DND-41 (cell line): ENCODE measurements at regions not wholly inside any gene's neighbourhood (a gene's known extent, or its start where the extent isn't known, plus 50 kb on each side); places are given as distances from the start of the nearest gene placed in this dataset.

Source experiments
- ATAC-seq: fragments of 200-7000 bp; cut with Tn5 transposase; 3 replicates; pipeline ENCODE4 v1.9.1; 2021; ENCODE audit warnings: low read depth; ENCODE audit not compliant: insufficient read depth
- DNase-seq: peaks from one replicate; pipeline ENCODE4 v3.0.0-alpha.2; 2020
- H2AFZ ChIP-seq: 2 replicates; pipeline ENCODE4 v1.6.0; 2012; ENCODE audit warnings: low read depth, low read length
- H3K27ac ChIP-seq: 2 replicates; pipeline ENCODE4 v1.5.1; 2012; ENCODE audit warnings: low read length, inconsistent platforms
- H3K27me3 ChIP-seq: fragments of 200-600 bp; sonication (generic); 2 replicates; pipeline ENCODE4 v1.6.0; 2012; ENCODE audit warnings: low read length, mild to moderate bottlenecking, inconsistent platforms; ENCODE audit not compliant: insufficient read depth, poor library complexity
- H3K36me3 ChIP-seq: 2 replicates; pipeline ENCODE4 v1.5.1; 2012; ENCODE audit warnings: low read length, inconsistent platforms; ENCODE audit not compliant: insufficient read depth
- H3K4me1 ChIP-seq: 2 replicates; pipeline ENCODE4 v1.5.1; 2012; ENCODE audit warnings: mild to moderate bottlenecking, low read length; ENCODE audit not compliant: insufficient read depth
- H3K4me2 ChIP-seq: 2 replicates; pipeline ENCODE4 v1.6.0; 2012; ENCODE audit warnings: mild to moderate bottlenecking, moderate library complexity, low read length, inconsistent platforms; ENCODE audit not compliant: insufficient read depth
- H3K4me3 ChIP-seq, 2 experiments: fragments of 200-600 bp in 1 of 2; shearing (Covaris generic) in 1 of 2; 2 replicates each; pipeline ENCODE4 v1.5.1; 2012 to 2016; ENCODE audit warnings: inconsistent platforms in 2 of 2, low read length in 2 of 2, mild to moderate bottlenecking in 2 of 2, low read depth in 1 of 2, moderate library complexity in 1 of 2
- H3K79me2 ChIP-seq: 2 replicates; pipeline ENCODE4 v1.6.0; 2012; ENCODE audit warnings: low read length, inconsistent platforms; ENCODE audit not compliant: insufficient read depth
- H3K9ac ChIP-seq: 2 replicates; pipeline ENCODE4 v1.6.0; 2012; ENCODE audit warnings: low read depth, mild to moderate bottlenecking, inconsistent platforms, low read length, moderate library complexity
- H3K9me3 ChIP-seq: 2 replicates; pipeline ENCODE4 v1.5.1; 2012; ENCODE audit warnings: low read length, moderate library complexity, mild to moderate bottlenecking, inconsistent platforms; ENCODE audit not compliant: insufficient read depth, severe bottlenecking
- H4K20me1 ChIP-seq: 2 replicates; pipeline ENCODE4 v1.6.0; 2012; ENCODE audit warnings: low read length; ENCODE audit not compliant: insufficient read depth
- CTCF ChIP-seq: IDR thresholded peaks from 2 replicates; pipeline ENCODE4 v1.5.1; 2012; ENCODE audit warnings: borderline replicate concordance, low read length, moderate library complexity, mild to moderate bottlenecking; ENCODE audit not compliant: poor library complexity, severe bottlenecking; ENCODE audit errors: extremely low read depth
- EZH2 ChIP-seq: IDR thresholded peaks from 3 replicates; pipeline ENCODE4 v1.6.1; 2012; ENCODE audit warnings: borderline replicate concordance, low read depth, mild to moderate bottlenecking, moderate library complexity, low read length, inconsistent platforms; ENCODE audit not compliant: severe bottlenecking

DNA sequence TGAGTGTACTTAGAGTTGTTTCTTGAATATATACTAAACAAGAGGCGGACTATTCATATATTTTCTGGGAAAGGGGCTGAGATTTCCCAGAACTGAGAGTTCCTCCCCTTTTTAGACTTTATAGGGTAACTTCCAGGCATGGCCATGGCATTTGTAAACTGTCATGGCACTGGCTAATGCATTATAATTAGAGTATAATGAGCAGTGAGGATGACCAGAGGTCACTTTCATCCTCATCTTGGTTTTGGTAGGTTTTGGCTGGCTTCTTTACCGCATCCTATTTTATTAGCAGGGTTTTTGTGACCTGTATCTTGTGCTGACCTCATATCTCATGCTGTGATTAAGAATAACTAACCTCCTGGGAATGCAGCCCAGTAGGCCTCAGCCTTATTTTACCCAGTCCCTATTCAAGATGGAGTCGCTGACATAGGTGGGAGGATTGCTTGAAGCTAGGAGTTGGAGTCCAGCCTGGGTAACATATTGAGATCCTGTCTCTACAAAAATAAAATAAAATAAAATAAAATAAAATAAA lies 91.4 kb downstream of the MOBP start:
- no peak overlapping the region for H3K27ac ChIP-seq
- no peaks in the 10 kb centered on the region for H3K4me1 ChIP-seq
- peaks cover 4% of the 10 kb centered on the region for H3K27me3 ChIP-seq
- no peak overlapping the region for H2AFZ ChIP-seq
- H3K9me3 ChIP-seq = no peaks in the 10 kb centered on the region
- no peak overlapping the region for H3K9ac ChIP-seq
- no peaks in the 10 kb centered on the region for H3K36me3 ChIP-seq
- no peak overlapping the region for H3K4me3 ChIP-seq
- TF ChIP-seq CTCF (no peak), EZH2 (no peak)
- H3K79me2 ChIP-seq = no peaks in the 10 kb centered on the region
- no peak for DNase-seq
- H4K20me1 ChIP-seq = no peaks in the 10 kb centered on the region
- ATAC-seq = no peak
- no peak overlapping the region for H3K4me2 ChIP-seq

DNA sequence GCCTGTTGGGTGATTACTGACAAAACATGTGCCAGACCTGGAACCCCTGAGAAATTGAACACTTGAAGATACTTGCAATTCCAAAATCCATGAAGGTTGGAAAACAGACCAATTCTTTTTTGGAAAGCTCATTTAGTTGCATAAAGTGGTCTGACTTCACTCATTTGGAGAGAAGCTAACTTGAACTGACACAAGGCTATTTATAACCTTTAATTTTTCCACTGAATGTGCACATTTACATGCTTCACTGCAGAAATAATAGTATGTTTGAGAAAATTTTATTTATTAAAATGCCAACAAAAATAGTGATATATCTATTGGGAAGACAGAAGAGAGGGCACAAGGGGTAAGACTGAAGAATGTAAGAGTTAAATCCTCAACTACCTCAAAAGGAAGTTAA lies 92.1 kb downstream of the MOBP start:
- no peak for TF ChIP-seq EZH2
- no peak for TF ChIP-seq CTCF
- ATAC-seq = no peak
- Histone ChIP-seq H2AFZ (no peak overlapping the region), H3K27ac (no peak overlapping the region), H3K9ac (no peak overlapping the region), H3K4me3 (no peak overlapping the region), H3K36me3 (no peaks in the 10 kb centered on the region), H3K79me2 (no peaks in the 10 kb centered on the region), H4K20me1 (no peaks in the 10 kb centered on the region), H3K27me3 (peaks cover 7% of the 10 kb centered on the region), H3K4me2 (no peak overlapping the region), H3K4me1 (no peaks in the 10 kb centered on the region), H3K9me3 (no peaks in the 10 kb centered on the region)
- no peak for DNase-seq

DNA sequence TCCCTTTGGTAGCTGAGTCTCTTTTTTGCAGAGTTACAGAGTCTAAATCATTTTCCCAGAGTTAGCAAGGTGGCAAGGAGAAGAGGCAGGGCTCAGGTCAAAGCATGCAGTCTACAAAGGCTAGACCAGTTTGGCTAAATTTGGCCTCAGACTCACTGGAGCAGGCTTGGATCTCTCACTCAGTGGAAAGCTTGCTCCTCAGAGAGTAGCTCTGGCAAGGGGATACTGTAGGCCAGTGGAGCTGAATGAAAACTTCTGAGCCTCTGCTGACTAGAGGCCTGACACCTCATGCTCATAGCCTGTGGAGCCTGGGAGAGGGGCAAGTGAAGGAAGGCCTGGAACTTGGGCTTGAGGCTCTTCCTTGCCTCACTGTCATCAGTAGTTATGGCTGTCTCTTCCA lies 101.0 kb downstream of the MOBP start:
- DNase-seq = no peak
- H3K4me2 ChIP-seq = no peak overlapping the region

More for the DNA sequence above, 101.0 kb downstream of the MOBP start:
- no peaks in the 10 kb centered on the region for H3K36me3 ChIP-seq
- H2AFZ ChIP-seq = no peak overlapping the region
- H3K4me1 ChIP-seq = no peaks in the 10 kb centered on the region
- H3K79me2 ChIP-seq = no peaks in the 10 kb centered on the region
- H3K9ac ChIP-seq = no peak overlapping the region
- H3K4me3 ChIP-seq = no peak overlapping the region
- no peaks in the 10 kb centered on the region for H4K20me1 ChIP-seq
- no peaks in the 10 kb centered on the region for H3K9me3 ChIP-seq
- H3K27ac ChIP-seq = no peak overlapping the region
- no peak for ATAC-seq
- TF ChIP-seq CTCF (no peak), EZH2 (no peak)
- H3K27me3 ChIP-seq = peaks cover 4% of the 10 kb centered on the region
